Esophagus squamous epithelium (tissue), 4 donors: ENCODE measurements at regions not wholly inside any gene's neighbourhood (a gene's known extent, or its start where the extent isn't known, plus 50 kb on each side); places are given as distances from the start of the nearest gene placed in this dataset.

Experiments
- CTCF ChIP-seq, 6 experiments: fragments of 450-650 bp in 4 of 6; fragments of 200-600 bp in 2 of 6; sonication (generic) in 2 of 6; IDR thresholded peaks; one replicate each; pipeline ENCODE4 v1.5.1; 2016 to 2019; ENCODE audit warnings: antibody characterized with exemption in 6 of 6, mild to moderate bottlenecking in 4 of 6, moderate library complexity in 4 of 6
- POLR2A ChIP-seq, 4 donors: fragments of 450-650 bp; IDR thresholded peaks; one replicate each; pipeline ENCODE4 v1.6.1; 2017; ENCODE audit warnings: antibody characterized with exemption in 4 of 4, mild to moderate bottlenecking in 4 of 4, moderate library complexity in 3 of 4

GRCh38 chr4:149983931-149984330 lies 94.3 kb upstream of the DCLK2 start:
- TF ChIP-seq CTCF (IDR thresholded peaks at IDR 0.05): no peak
- no peak for TF ChIP-seq POLR2A (IDR thresholded peaks at IDR 0.05)
